K562 (cell line): ENCODE measurements at regions not wholly inside any gene's neighbourhood (a gene's known extent, or its start where the extent isn't known, plus 50 kb on each side); places are given as distances from the start of the nearest gene placed in this dataset.

Experiments
- ARID1B ChIP-seq: fragments of 450-650 bp; IDR thresholded peaks from 2 replicates; pipeline ENCODE4 v1.6.1; 2016; ENCODE audit warnings: antibody characterized with exemption, mild to moderate bottlenecking, inconsistent platforms
- BDP1 ChIP-seq: IDR thresholded peaks from 3 replicates; pipeline ENCODE4 v1.6.1; 2011; ENCODE audit not compliant: insufficient read length, insufficient read depth
- CBFB ChIP-seq: sonication (generic); formaldehyde crosslinking; IDR thresholded peaks from 2 replicates; pipeline ENCODE4 v1.4.0; 2020; ENCODE audit warnings: mild to moderate bottlenecking, missing genetic modification reagents
- CREM ChIP-seq: IDR thresholded peaks from 2 replicates; pipeline ENCODE4 v1.6.1; 2014; ENCODE audit warnings: antibody characterized with exemption, low read depth
- CSDE1 ChIP-seq, 2 experiments: fragments of 450-650 bp; IDR thresholded peaks; 2 replicates each; pipeline ENCODE4 v1.6.1; 2016; ENCODE audit warnings: mild to moderate bottlenecking in 1 of 2
- ETV6 ChIP-seq, 3 experiments: fragments of 150-350 bp in 1 of 3; sonication (generic) in 1 of 3; formaldehyde crosslinking in 1 of 3; IDR thresholded peaks; 2 replicates each; pipeline versions ENCODE4 v1.6.1 to v1.8.0; 2014 to 2022; ENCODE audit warnings: borderline replicate concordance in 2 of 3, low read depth in 2 of 3, antibody characterized with exemption in 1 of 3, low read length in 1 of 3, mild to moderate bottlenecking in 1 of 3, missing genetic modification reagents in 1 of 3
- FOXJ2 ChIP-seq: fragments of 200-800 bp; sonication (Bioruptor generic); IDR thresholded peaks from 2 replicates; pipeline ENCODE4 v1.6.1; 2016; ENCODE audit warnings: missing genetic modification characterization, missing compliant biosample characterization
- ILK ChIP-seq: fragments of 450-650 bp; IDR thresholded peaks from 2 replicates; pipeline ENCODE4 v1.6.1; 2016; ENCODE audit warnings: missing genetic modification characterization, low read depth, mild to moderate bottlenecking, missing compliant biosample characterization, moderate library complexity, borderline replicate concordance
- KAT2B ChIP-seq: IDR thresholded peaks from one replicate; pipeline ENCODE4 v1.6.1; 2012; ENCODE audit warnings: low read depth, mild to moderate bottlenecking, control low read depth, inconsistent platforms, low read length, moderate library complexity
- KDM2B ChIP-seq: fragments of 250-450 bp; sonication (Bioruptor Pico); IDR thresholded peaks from 2 replicates; pipeline ENCODE4 v1.8.0; 2021; ENCODE audit warnings: mild to moderate bottlenecking, moderate library complexity
- NCOA1 ChIP-seq: fragments of 450-650 bp; IDR thresholded peaks from 2 replicates; pipeline ENCODE4 v1.6.1; 2016; ENCODE audit warnings: low read depth
- PPARD ChIP-seq: fragments of 250-450 bp; sonication (Bioruptor Pico); IDR thresholded peaks from 2 replicates; pipeline ENCODE4 v1.8.0; 2022; ENCODE audit warnings: inconsistent platforms, mild to moderate bottlenecking, moderate library complexity
- SRF ChIP-seq, 2 experiments: fragments of 250-450, 450-650 bp in 1 of 2; sonication (Bioruptor Pico) in 1 of 2; sonication (generic) in 1 of 2; formaldehyde crosslinking; IDR thresholded peaks; 2 replicates each; pipeline versions ENCODE4 v1.5.0 to v1.5.1; 2020 to 2022; ENCODE audit warnings: mild to moderate bottlenecking in 1 of 2, missing genetic modification reagents in 1 of 2
- TEAD4 ChIP-seq, 2 experiments: sonication (generic) in 1 of 2; formaldehyde crosslinking in 1 of 2; IDR thresholded peaks; 2 replicates each; pipeline versions ENCODE4 v1.6.1 to v1.8.0; 2012 to 2022; ENCODE audit warnings: borderline replicate concordance in 1 of 2, inconsistent platforms in 1 of 2, low read length in 1 of 2, mild to moderate bottlenecking in 1 of 2, missing genetic modification reagents in 1 of 2
- ZNF239 ChIP-seq: fragments of 250-450 bp; sonication (Bioruptor Pico); IDR thresholded peaks from 2 replicates; pipeline ENCODE4 v1.4.0; 2020; ENCODE audit warnings: mild to moderate bottlenecking
- ZNF274 ChIP-seq: IDR thresholded peaks from 2 replicates; pipeline ENCODE4 v1.6.1; 2011; ENCODE audit warnings: low read depth, mild to moderate bottlenecking, low read length, moderate library complexity, borderline replicate concordance
- ZNF347 ChIP-seq: fragments of 450-650 bp; formaldehyde crosslinking; IDR thresholded peaks from 2 replicates; pipeline ENCODE4 v1.4.0; 2020; ENCODE audit warnings: low read depth, mild to moderate bottlenecking, moderate library complexity
- ZNF586 ChIP-seq: fragments of 450-650 bp; formaldehyde crosslinking; conservative IDR thresholded peaks from 2 replicates; pipeline ENCODE4 v1.4.0; 2020; ENCODE audit warnings: mild to moderate bottlenecking, moderate library complexity
- ZNF589 ChIP-seq: fragments of 200-800 bp; sonication (Bioruptor generic); IDR thresholded peaks from 2 replicates; pipeline ENCODE4 v1.6.1; 2016; ENCODE audit warnings: low read depth, missing genetic modification characterization, missing compliant biosample characterization
- ZNF780A ChIP-seq: fragments of 250-450 bp; sonication (Bioruptor Pico); IDR thresholded peaks from 2 replicates; pipeline ENCODE4 v1.5.0; 2021; ENCODE audit warnings: mild to moderate bottlenecking
- TF ChIP-seq, protein P1 (sequence below), 2 experiments: fragments of 450-650 bp; conservative IDR thresholded peaks; 2 replicates each; pipeline ENCODE4 v1.6.1; 2017; ENCODE audit warnings: mild to moderate bottlenecking in 2 of 2, moderate library complexity in 2 of 2
- TF ChIP-seq, protein P2 (sequence below), 2 experiments: IDR thresholded peaks; 2 replicates each; pipeline ENCODE4 v1.6.1; 2011; ENCODE audit warnings: borderline replicate concordance in 1 of 2, control low read depth in 1 of 2, low read depth in 1 of 2, low read length in 1 of 2, mild to moderate bottlenecking in 1 of 2, mixed read lengths in 1 of 2, moderate library complexity in 1 of 2; ENCODE audit not compliant: insufficient read depth in 1 of 2, insufficient read length in 1 of 2, poor library complexity in 1 of 2, severe bottlenecking in 1 of 2; ENCODE audit errors: extremely low read depth in 1 of 2
- TF ChIP-seq, protein P3 (sequence below): sonication (generic); formaldehyde crosslinking; IDR thresholded peaks from 2 replicates; pipeline ENCODE4 v1.8.0; 2022; ENCODE audit warnings: missing genetic modification reagents, mild to moderate bottlenecking, borderline replicate concordance

DNA sequence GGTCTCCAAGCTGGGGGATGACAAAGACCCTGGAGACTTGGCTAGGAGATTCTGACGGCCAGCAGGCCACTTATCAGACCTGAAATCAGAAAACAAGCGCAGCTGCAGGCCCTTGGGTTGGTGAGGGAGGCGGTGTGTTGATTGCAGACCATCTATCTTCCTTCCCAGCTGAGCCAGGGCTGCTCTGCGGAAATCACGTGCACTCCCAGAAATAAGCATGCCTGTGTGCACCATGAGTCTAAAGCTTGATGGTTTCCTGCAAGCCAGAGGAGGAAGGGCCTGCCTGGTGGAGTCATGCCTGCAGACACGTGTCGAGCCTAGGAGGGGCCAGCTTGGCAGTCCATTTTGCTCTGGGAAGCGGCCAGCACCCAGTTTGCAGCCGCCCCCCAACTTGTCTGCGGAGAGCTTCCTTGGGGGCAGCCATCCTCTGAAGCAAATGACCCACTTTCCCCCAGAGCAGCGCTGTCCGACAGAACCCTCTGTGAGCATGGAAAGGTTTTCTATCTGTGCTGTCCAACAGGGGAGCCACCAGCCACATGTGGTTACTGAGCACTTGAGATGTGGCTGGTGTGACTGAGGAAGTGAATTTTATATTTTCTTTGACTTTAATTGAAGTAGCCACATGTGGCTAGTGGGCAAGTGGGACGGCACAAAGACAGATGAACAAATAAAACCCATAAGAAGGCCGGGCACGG lies 175.7 kb upstream of the BCOR start (continued):
- TF ChIP-seq ZNF274 = no peak
- TF ChIP-seq KAT2B = no peak
- TF ChIP-seq ZNF589 (CRISPR knock-in tag) = peak; percentile 87
- no peak for TF ChIP-seq ZNF780A
- TF ChIP-seq PPARD = no peak
- no peak for TF ChIP-seq ILK
- no peak for TF ChIP-seq ZNF586 (CRISPR knock-in tag)
- TF ChIP-seq CSDE1 (IDR thresholded peaks at IDR 0.05) = no peak
- no peak for TF ChIP-seq KDM2B (CRISPR knock-in tag)
- TF ChIP-seq ZNF239 (CRISPR knock-in tag) = no peak
- TF ChIP-seq TEAD4 (IDR thresholded peaks at IDR 0.05; ENCODE audit: low read length) = peak; percentile 83
- peak; percentile 33; the same call in 1 of the 2 replicates for TF ChIP-seq TEAD4 (CRISPR knock-in tag; IDR thresholded peaks at IDR 0.05; ENCODE audit: borderline replicate concordance)
- no peak for TF ChIP-seq ZNF347 (CRISPR knock-in tag)
- TF ChIP-seq, protein P1, sequence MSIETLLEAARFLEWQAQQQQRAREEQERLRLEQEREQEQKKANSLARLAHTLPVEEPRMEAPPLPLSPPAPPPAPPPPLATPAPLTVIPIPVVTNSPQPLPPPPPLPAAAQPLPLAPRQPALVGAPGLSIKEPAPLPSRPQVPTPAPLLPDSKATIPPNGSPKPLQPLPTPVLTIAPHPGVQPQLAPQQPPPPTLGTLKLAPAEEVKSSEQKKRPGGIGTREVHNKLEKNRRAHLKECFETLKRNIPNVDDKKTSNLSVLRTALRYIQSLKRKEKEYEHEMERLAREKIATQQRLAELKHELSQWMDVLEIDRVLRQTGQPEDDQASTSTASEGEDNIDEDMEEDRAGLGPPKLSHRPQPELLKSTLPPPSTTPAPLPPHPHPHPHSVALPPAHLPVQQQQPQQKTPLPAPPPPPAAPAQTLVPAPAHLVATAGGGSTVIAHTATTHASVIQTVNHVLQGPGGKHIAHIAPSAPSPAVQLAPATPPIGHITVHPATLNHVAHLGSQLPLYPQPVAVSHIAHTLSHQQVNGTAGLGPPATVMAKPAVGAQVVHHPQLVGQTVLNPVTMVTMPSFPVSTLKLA (conservative IDR thresholded peaks at IDR 0.05) = peak; percentile 69 to 85
- TF ChIP-seq SRF (CRISPR knock-in tag; IDR thresholded peaks at IDR 0.05) = no peak
- no peak for TF ChIP-seq CBFB (CRISPR knock-in tag)
- TF ChIP-seq, protein P2, sequence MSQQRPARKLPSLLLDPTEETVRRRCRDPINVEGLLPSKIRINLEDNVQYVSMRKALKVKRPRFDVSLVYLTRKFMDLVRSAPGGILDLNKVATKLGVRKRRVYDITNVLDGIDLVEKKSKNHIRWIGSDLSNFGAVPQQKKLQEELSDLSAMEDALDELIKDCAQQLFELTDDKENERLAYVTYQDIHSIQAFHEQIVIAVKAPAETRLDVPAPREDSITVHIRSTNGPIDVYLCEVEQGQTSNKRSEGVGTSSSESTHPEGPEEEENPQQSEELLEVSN (IDR thresholded peaks at IDR 0.05; ENCODE audit: borderline replicate concordance in 1 of 2, extremely low read depth in 1 of 2, insufficient read depth in 1 of 2, insufficient read length in 1 of 2, low read depth in 1 of 2, low read length in 1 of 2, poor library complexity in 1 of 2, severe bottlenecking in 1 of 2) = peak in 1 of 2 experiments; percentile 65
- TF ChIP-seq NCOA1 = no peak
- TF ChIP-seq FOXJ2 = 0 out of 2 replicates have a peak, but pooled peaks have one; percentile 34
- TF ChIP-seq BDP1 = no peak
- no peak for TF ChIP-seq CREM
- TF ChIP-seq, protein P3, sequence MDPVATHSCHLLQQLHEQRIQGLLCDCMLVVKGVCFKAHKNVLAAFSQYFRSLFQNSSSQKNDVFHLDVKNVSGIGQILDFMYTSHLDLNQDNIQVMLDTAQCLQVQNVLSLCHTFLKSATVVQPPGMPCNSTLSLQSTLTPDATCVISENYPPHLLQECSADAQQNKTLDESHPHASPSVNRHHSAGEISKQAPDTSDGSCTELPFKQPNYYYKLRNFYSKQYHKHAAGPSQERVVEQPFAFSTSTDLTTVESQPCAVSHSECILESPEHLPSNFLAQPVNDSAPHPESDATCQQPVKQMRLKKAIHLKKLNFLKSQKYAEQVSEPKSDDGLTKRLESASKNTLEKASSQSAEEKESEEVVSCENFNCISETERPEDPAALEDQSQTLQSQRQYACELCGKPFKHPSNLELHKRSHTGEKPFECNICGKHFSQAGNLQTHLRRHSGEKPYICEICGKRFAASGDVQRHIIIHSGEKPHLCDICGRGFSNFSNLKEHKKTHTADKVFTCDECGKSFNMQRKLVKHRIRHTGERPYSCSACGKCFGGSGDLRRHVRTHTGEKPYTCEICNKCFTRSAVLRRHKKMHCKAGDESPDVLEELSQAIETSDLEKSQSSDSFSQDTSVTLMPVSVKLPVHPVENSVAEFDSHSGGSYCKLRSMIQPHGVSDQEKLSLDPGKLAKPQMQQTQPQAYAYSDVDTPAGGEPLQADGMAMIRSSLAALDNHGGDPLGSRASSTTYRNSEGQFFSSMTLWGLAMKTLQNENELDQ (CRISPR knock-in tag) = no peak
- peak; percentile 85 for TF ChIP-seq ARID1B
- TF ChIP-seq ETV6 (IDR thresholded peaks at IDR 0.05; ENCODE audit: borderline replicate concordance in 1 of 2, low read depth in 2 of 2, low read length in 1 of 2) = no peak
- no peak for TF ChIP-seq ETV6 (CRISPR knock-in tag; IDR thresholded peaks at IDR 0.05; ENCODE audit: borderline replicate concordance)
